ENCODE measurements at regions not wholly inside any gene's neighbourhood (a gene's known extent, or its start where the extent isn't known, plus 50 kb on each side); places are given as distances from the start of the nearest gene placed in this dataset.

DNA sequence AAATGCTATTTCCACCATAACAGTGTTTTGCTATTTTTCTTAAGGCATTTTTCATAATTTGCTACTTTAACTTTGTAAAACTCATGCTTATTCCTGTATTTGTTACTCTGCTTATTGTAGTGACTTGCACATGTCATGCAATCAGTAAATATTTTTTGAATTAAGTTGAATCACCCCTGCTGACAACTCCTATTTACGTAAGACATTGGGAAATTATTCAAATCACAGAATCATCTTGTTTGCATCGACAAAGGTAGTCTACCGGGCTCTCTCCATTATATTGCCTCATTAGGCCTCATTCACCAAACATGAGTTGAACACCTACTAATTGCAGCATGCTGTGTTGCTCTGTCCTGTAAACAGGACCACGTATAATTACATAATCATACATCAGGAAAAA, 478.5 kb upstream of the ZEB2 start:
- H3K4me3 ChIP-seq (ENCODE audit: low read depth, low read length): no peak overlapping the region
- TF ChIP-seq CTCF (IDR thresholded peaks at IDR 0.05; ENCODE audit: low read depth, low read length, missing control alignments): no peak
- no peak for DNase-seq (ENCODE audit: low read depth)

DNA sequence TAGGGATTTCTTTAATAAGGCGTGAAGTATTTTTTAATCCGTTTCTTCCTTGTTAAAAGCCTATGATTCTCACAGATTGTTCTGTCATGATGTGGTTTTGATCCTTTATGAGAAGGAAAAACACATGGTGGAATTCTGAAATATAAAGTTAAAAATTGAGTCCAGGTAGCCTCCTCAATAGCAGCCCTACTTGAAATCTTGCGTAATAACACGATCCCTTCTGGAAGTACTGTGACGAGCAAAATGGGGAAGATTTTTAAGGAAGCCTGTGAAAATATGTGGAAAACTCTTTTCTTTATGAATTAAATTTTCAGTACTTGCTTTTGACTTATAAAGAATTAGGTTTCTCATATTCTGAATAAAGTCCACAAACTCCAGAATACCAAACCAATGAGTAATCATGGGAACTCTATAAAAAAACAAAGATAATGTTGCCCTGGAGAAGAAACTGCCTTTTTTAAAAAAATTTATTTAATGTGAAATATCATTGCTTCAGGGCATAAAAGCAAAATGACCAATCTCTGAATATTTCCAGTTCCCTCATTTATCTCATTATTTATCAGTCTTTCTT, 476.4 kb upstream of the ZEB2 start:
- TF ChIP-seq CTCF (IDR thresholded peaks at IDR 0.05; ENCODE audit: low read depth, low read length, missing control alignments): no peak
- no peak for DNase-seq (ENCODE audit: low read depth)
- H3K4me3 ChIP-seq (ENCODE audit: low read depth, low read length): no peak overlapping the region

GRCh38 chr2:144995482-144995881, 475.6 kb upstream of the ZEB2 start:
- no peak overlapping the region for H3K4me3 ChIP-seq (ENCODE audit: low read depth, low read length)
- no peak for TF ChIP-seq CTCF (IDR thresholded peaks at IDR 0.05; ENCODE audit: low read depth, low read length, missing control alignments)
- DNase-seq (ENCODE audit: low read depth): no peak

DNA sequence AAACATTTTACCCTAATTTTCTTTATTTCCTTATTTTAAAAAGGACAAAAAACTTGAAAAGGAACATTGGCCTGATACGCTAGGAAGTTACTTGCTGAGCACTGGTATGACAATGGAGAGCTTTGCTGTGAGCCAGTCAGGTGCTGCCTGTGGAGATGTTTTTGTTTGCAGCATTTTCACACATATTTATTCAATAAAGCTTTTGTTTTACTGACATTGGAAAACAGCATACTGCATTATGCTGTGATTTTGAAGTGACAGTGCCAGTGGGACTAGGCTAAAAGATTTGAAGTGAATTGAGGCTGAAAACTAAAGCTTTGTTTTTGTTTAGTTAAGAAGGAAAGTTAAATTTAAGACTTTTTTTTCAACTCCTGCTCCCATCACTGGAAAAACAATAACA, 470.7 kb upstream of the ZEB2 start:
- TF ChIP-seq CTCF (IDR thresholded peaks at IDR 0.05; ENCODE audit: low read depth, low read length, missing control alignments): no peak
- DNase-seq (ENCODE audit: low read depth): no peak
- no peak overlapping the region for H3K4me3 ChIP-seq (ENCODE audit: low read depth, low read length)

- DNase-seq (ENCODE audit: low read depth): no peak
- TF ChIP-seq CTCF (IDR thresholded peaks at IDR 0.05; ENCODE audit: low read depth, low read length, missing control alignments): no peak
Observed at GRCh38 chr2:144989579-144990270, 469.8 kb upstream of the ZEB2 start.

DNA sequence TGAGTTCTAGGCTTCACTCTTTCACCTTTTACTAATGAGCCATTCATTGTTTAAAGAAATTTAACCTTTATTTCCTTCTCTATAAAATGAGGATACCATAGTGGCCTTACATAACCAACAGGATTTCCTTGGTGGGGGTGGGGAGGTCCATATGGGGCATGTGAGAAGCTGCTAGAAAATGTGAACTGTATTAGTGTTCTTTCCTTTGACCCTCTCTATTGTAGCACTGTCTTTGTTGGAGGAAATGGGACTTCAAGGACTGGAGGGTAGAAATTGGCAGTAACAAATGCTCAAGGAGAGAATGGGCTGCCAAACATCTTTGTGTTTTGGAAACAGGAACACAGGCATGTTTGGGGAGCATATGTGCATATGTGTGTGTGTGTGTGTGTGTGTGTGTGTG, 468.7 kb upstream of the ZEB2 start:
- no peak for TF ChIP-seq CTCF (IDR thresholded peaks at IDR 0.05; ENCODE audit: low read depth, low read length, missing control alignments)
- no peak for DNase-seq (ENCODE audit: low read depth)
- no peak overlapping the region for H3K4me3 ChIP-seq (ENCODE audit: low read depth, low read length)

More at GRCh38 chr2:144989579-144990270, 469.8 kb upstream of the ZEB2 start:
- H3K4me3 ChIP-seq (ENCODE audit: low read depth, low read length): no peak overlapping the region

GRCh38 chr2:144986691-144987090, 466.8 kb upstream of the ZEB2 start:
- DNase-seq (ENCODE audit: low read depth): no peak
- TF ChIP-seq CTCF (IDR thresholded peaks at IDR 0.05; ENCODE audit: low read depth, low read length, missing control alignments): no peak
- no peak overlapping the region for H3K4me3 ChIP-seq (ENCODE audit: low read depth, low read length)

Data from GM12864 (cell line).